Right ventricle myocardium superior (tissue), 1 donor: ENCODE measurements at regions not wholly inside any gene's neighbourhood (a gene's known extent, or its start where the extent isn't known, plus 50 kb on each side); places are given as distances from the start of the nearest gene placed in this dataset.

Experiments used
- ATAC-seq: fragments of 200-7000 bp; cut with Tn5 transposase; one replicate; pipeline ENCODE4 v1.9.1; 2020; ENCODE audit warnings: mild to moderate bottlenecking; ENCODE audit not compliant: poor library complexity
- DNase-seq: peaks from one replicate; pipeline ENCODE4 v3.0.0-alpha.2; 2020
- intact Hi-C: fragments of 100-400 bp; cut with DNase I; formaldehyde crosslinking; loops from one replicate; pipeline ENCODE4 v1.11.2; 2022
- donor health status: DM: no; HTN: yes; CAD: no; lungs with severe emphysema.

GRCh38 chr6:95417856-95418255, 159.5 kb upstream of the MANEA start:
- intact Hi-C loops, result no loop called here
- no peak for ATAC-seq
- DNase-seq, result no peak

- DNase-seq (no peak), ATAC-seq (no peak)
- intact Hi-C loops, result no loop called here
These were observed 156.5 kb upstream of the MANEA start for GRCh38 chr6:95420792-95421191.

GRCh38 chr6:95423331-95423730, 154.0 kb upstream of the MANEA start:
- ATAC-seq (no peak), DNase-seq (no peak)
- intact Hi-C loops, result no loop called here

GRCh38 chr6:95431637-95432228, 145.6 kb upstream of the MANEA start:
- intact Hi-C loops, result no loop called here
- DNase-seq (no peak), ATAC-seq (no peak)

- DNase-seq, result no peak
- intact Hi-C loops, result no loop called here
- ATAC-seq, result no peak
These were observed 137.6 kb upstream of the MANEA start for GRCh38 chr6:95439741-95440140.

- DNase-seq, result no peak
- intact Hi-C loops, result no loop called here
- no peak for ATAC-seq
These were observed 129.1 kb upstream of the MANEA start for GRCh38 chr6:95448208-95448607.

GRCh38 chr6:95469511-95469910, 107.8 kb upstream of the MANEA start:
- ATAC-seq (no peak), DNase-seq (no peak)
- intact Hi-C loops, result no loop called here

GRCh38 chr6:95478941-95479340, 98.4 kb upstream of the MANEA start:
- no peak for DNase-seq
- intact Hi-C loops, result no loop called here
- ATAC-seq, result no peak

GRCh38 chr6:95487817-95488216, 89.5 kb upstream of the MANEA start:
- no peak for ATAC-seq
- intact Hi-C loops, result no loop called here
- no peak for DNase-seq

- ATAC-seq, result no peak
These were observed 88.0 kb upstream of the MANEA start for GRCh38 chr6:95489185-95489863.

GRCh38 chr6:95496769-95497426, 80.4 kb upstream of the MANEA start:
- ATAC-seq (no peak), DNase-seq (no peak)
- intact Hi-C loops, result no loop called here

More at GRCh38 chr6:95489185-95489863, 88.0 kb upstream of the MANEA start:
- DNase-seq, result no peak
- intact Hi-C loops, result no loop called here

GRCh38 chr6:95501032-95501904, 76.1 kb upstream of the MANEA start:
- ATAC-seq, result no peak
- intact Hi-C loops, result no loop called here
- no peak for DNase-seq

- DNase-seq (no peak), ATAC-seq (no peak)
- intact Hi-C loops, result no loop called here
These were observed 73.8 kb upstream of the MANEA start for GRCh38 chr6:95503568-95503967.

- intact Hi-C loops, result no loop called here
- DNase-seq (no peak), ATAC-seq (no peak)
These were observed 65.9 kb upstream of the MANEA start for GRCh38 chr6:95511404-95511803.

- no peak for ATAC-seq
- DNase-seq, result no peak
- intact Hi-C loops, result no loop called here
These were observed 61.4 kb upstream of the MANEA start for GRCh38 chr6:95515975-95516374.

- intact Hi-C loops, result no loop called here
- DNase-seq (no peak), ATAC-seq (no peak)
These were observed 60.3 kb upstream of the MANEA start for GRCh38 chr6:95517004-95517403.

- ATAC-seq (no peak), DNase-seq (no peak)
- intact Hi-C loops, result no loop called here
These were observed 59.8 kb upstream of the MANEA start for GRCh38 chr6:95517568-95517967.

GRCh38 chr6:95518630-95519227, 58.6 kb upstream of the MANEA start:
- intact Hi-C loops, result no loop called here
- ATAC-seq (no peak), DNase-seq (no peak)
